ENCODE measurements at regions not wholly inside any gene's neighbourhood (a gene's known extent, or its start where the extent isn't known, plus 50 kb on each side); places are given as distances from the start of the nearest gene placed in this dataset.

DNA sequence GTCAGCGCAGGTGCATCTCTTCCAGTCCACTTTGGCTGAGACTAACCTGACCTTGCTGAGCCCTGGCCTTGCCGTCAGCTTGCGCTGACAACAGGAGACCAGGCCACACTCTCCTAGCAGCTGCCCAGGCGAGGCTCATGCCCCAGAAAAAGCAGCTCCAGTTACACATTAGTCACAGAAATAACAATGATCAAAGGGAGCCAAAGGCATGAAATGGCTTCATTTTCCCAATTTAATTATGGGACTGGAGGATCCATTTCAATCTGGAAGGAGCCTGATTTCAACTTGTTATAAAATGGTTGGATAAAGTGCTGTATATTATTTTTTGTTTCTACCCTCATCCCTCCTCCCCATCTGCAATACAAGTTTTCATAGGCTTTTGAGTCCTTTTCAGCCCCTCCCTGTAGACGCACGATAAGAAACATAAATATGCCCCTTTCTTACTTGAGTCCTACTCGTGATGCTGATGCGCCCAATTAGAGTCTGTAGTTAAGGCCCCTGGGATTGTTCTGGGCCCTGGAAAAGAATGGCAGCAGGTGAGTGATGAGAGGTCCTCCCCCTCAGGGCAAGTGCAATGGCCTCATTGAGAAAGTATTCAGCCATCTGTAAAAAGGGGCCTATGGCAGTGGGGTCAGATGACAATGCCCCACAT is 376.0 kb downstream of the C12orf75 start:
- TF ChIP-seq POLR2AphosphoS5 (IDR thresholded peaks at IDR 0.05; ENCODE audit: low read length): no peak
- TF ChIP-seq ETV6 (conservative IDR thresholded peaks at IDR 0.05 in 1 of 2, IDR thresholded peaks at IDR 0.05 in 1 of 2; ENCODE audit: borderline replicate concordance in 1 of 2, low read depth in 1 of 2): no peak
- TF ChIP-seq ZNF592 (IDR thresholded peaks at IDR 0.05): no peak
- no peak for TF ChIP-seq ZNF274 (IDR thresholded peaks at IDR 0.05; ENCODE audit: insufficient read depth, insufficient read length)
